Endothelial cell of umbilical vein (primary cell): ENCODE measurements at regions not wholly inside any gene's neighbourhood (a gene's known extent, or its start where the extent isn't known, plus 50 kb on each side); places are given as distances from the start of the nearest gene placed in this dataset.

Experiments
- BruUV-seq: library from RNA; stranded (reverse); fragments of 400-500 nt; replicated peaks from 2 replicates; lab custom pipeline; 2021; lab: Mats Ljungman, UMichigan
- CTCF ChIA-PET: fragments of 300-600, 350-600 bp; sonication (Branson Sonifier 250); formaldehyde crosslinking; loops from one replicate; lab custom pipeline; 2021; ENCODE audit warnings: antibody characterized with exemption, inconsistent platforms; lab: Charles Lee
- POLR2A ChIA-PET: fragments of 300-600, 350-600 bp; sonication (Branson Sonifier 250); formaldehyde crosslinking; loops from one replicate; lab custom pipeline; 2021; ENCODE audit warnings: antibody characterized with exemption, inconsistent platforms; lab: Charles Lee
- DNase-seq: peaks from one replicate; pipeline ENCODE4 v3.0.0-alpha.2; 2011; ENCODE audit warnings: low read depth, low spot score
- FAIRE-seq: peaks from 2 replicates; lab custom pipeline; 2011; peaks lifted over from hg19 to GRCh38; lab: Jason Lieb, UNC
- H2AFZ ChIP-seq: 2 replicates; pipeline ENCODE4 v1.6.0; 2012; ENCODE audit warnings: low read depth, low read length, control low read depth, inconsistent platforms
- H3K27ac ChIP-seq: 2 replicates; pipeline ENCODE4 v1.5.1; 2011; ENCODE audit warnings: low read depth, mild to moderate bottlenecking, control low read depth, low read length, moderate library complexity; ENCODE audit not compliant: insufficient read depth
- H3K27me3 ChIP-seq, 2 experiments: 2 replicates each; pipeline versions ENCODE4 v1.6.0 to v1.6.1; 2011; ENCODE audit warnings: low read length in 2 of 2, mixed read lengths in 1 of 2; ENCODE audit not compliant: control insufficient read depth in 2 of 2, insufficient read depth in 2 of 2
- H3K36me3 ChIP-seq, 2 experiments: 2 replicates in 1 of 2; 3 replicates in 1 of 2; pipeline ENCODE4 v1.5.1; 2011; ENCODE audit warnings: low read length in 2 of 2, mild to moderate bottlenecking in 1 of 2, moderate library complexity in 1 of 2; ENCODE audit not compliant: control insufficient read depth in 2 of 2, insufficient read depth in 2 of 2; ENCODE audit errors: extremely low read depth in 1 of 2
- H3K4me1 ChIP-seq: 3 replicates; pipeline ENCODE4 v1.5.1; 2011; ENCODE audit warnings: mild to moderate bottlenecking, low read length; ENCODE audit not compliant: control insufficient read depth, insufficient read depth; ENCODE audit errors: extremely low read depth
- H3K4me2 ChIP-seq: 2 replicates; pipeline ENCODE4 v1.6.1; 2011; ENCODE audit warnings: low read length, control low read depth, mixed read lengths; ENCODE audit not compliant: insufficient read depth
- H3K4me3 ChIP-seq, 3 experiments: fragments of 200-600 bp in 1 of 3; sonication (generic), shearing (Covaris generic) in 1 of 3; replicated peaks in 1 of 3; 2 replicates each; pipeline ENCODE4 v1.5.1; 2011 to 2016; ENCODE audit warnings: control low read depth in 3 of 3, low read length in 3 of 3, mild to moderate bottlenecking in 2 of 3, inconsistent platforms in 1 of 3, low read depth in 1 of 3, moderate library complexity in 1 of 3; ENCODE audit not compliant: insufficient read depth in 1 of 3
- H3K79me2 ChIP-seq: 2 replicates; pipeline ENCODE4 v1.6.0; 2012; ENCODE audit warnings: low read length, inconsistent platforms; ENCODE audit not compliant: control insufficient read depth, insufficient read depth
- H3K9ac ChIP-seq: replicated peaks from 2 replicates; pipeline ENCODE3; 2011; ENCODE audit warnings: low read length, control low read depth; ENCODE audit not compliant: insufficient read depth; ENCODE audit errors: extremely low read depth
- H3K9me1 ChIP-seq: replicated peaks from 3 replicates; pipeline ENCODE4 v1.6.0; 2011; ENCODE audit warnings: mild to moderate bottlenecking, low read length; ENCODE audit not compliant: control insufficient read depth, insufficient read depth; ENCODE audit errors: extremely low read depth
- H3K9me3 ChIP-seq: replicated peaks from 2 replicates; pipeline ENCODE4 v1.5.1; 2012; ENCODE audit warnings: low read length, inconsistent platforms; ENCODE audit not compliant: control insufficient read depth, insufficient read depth
- H4K20me1 ChIP-seq: replicated peaks from 2 replicates; pipeline ENCODE3; 2011; ENCODE audit warnings: mild to moderate bottlenecking, low read length; ENCODE audit not compliant: control insufficient read depth, insufficient read depth; ENCODE audit errors: extremely low read depth
- EZH2 ChIP-seq: IDR thresholded peaks from 2 replicates; pipeline ENCODE4 v1.6.1; 2012; ENCODE audit warnings: borderline replicate concordance, low read depth, mild to moderate bottlenecking, moderate library complexity, low read length, inconsistent platforms; ENCODE audit not compliant: severe bottlenecking
- FOS ChIP-seq: IDR thresholded peaks from 2 replicates; pipeline ENCODE4 v1.6.1; 2011; ENCODE audit warnings: mild to moderate bottlenecking, low read length, moderate library complexity, borderline replicate concordance; ENCODE audit not compliant: insufficient read depth
- GATA2 ChIP-seq: IDR thresholded peaks from 2 replicates; pipeline ENCODE4 v1.7.0; 2011; ENCODE audit warnings: low read depth, mild to moderate bottlenecking, moderate library complexity, mixed read lengths, low read length; ENCODE audit not compliant: insufficient read length, insufficient read depth
- JUN ChIP-seq: IDR thresholded peaks from 2 replicates; pipeline ENCODE4 v1.6.1; 2011; ENCODE audit warnings: borderline replicate concordance, low read depth; ENCODE audit not compliant: insufficient read length, insufficient read depth
- MAX ChIP-seq: IDR thresholded peaks from 2 replicates; pipeline ENCODE4 v1.6.1; 2011; ENCODE audit not compliant: insufficient read depth, insufficient read length
- MYC ChIP-seq: IDR thresholded peaks from one replicate; pipeline ENCODE4 v1.6.1; 2011; ENCODE audit warnings: mild to moderate bottlenecking, low read depth, low read length
- POLR2A ChIP-seq: IDR thresholded peaks from 2 replicates; pipeline ENCODE4 v1.6.1; 2012; ENCODE audit warnings: low read depth, mild to moderate bottlenecking, control low read depth, low read length
- POLR2AphosphoS5 ChIP-seq: IDR thresholded peaks from 2 replicates; pipeline ENCODE4 v1.6.1; 2012; ENCODE audit warnings: low read depth, mild to moderate bottlenecking, control low read depth, low read length, moderate library complexity; ENCODE audit not compliant: insufficient read depth
- dilution Hi-C: fragments of 300-500 bp; cut with MboI; formaldehyde crosslinking; loops from one replicate; pipeline ENCODE4 v1.15.0; 2019; ENCODE audit warnings: low sequenced_read_pairs; ENCODE audit not compliant: extremely low pct_ligation_motif_present
- intact Hi-C: fragments of 100-400 bp; cut with micrococcal nuclease; formaldehyde crosslinking; loops from one replicate; pipeline ENCODE4 v1.10.0; 2022
- TF ChIP-seq, protein P1 (sequence below), 2 donors: IDR thresholded peaks; 1 replicate in 1 of 2; 2 replicates in 1 of 2; pipeline ENCODE4 v1.5.1; 2011; ENCODE audit warnings: low read length in 2 of 2, mild to moderate bottlenecking in 2 of 2, moderate library complexity in 2 of 2, control low read depth in 1 of 2, inconsistent platforms in 1 of 2, low read depth in 1 of 2; ENCODE audit not compliant: insufficient read depth in 1 of 2; ENCODE audit errors: extremely low read depth in 1 of 2

GRCh38 chr9:89776795-89777525 is 172.1 kb downstream of the GADD45G start:
- ChIA-PET POLR2A (no interaction called here), CTCF (interaction anchor here (1.1 kb wide), 1 partner anchor 174 kb away, joined by 3 read pairs; no protein-coding TSS in a partner anchor)
- no peak overlapping the region for H3K4me2 ChIP-seq
- FAIRE-seq (no peak), DNase-seq (no peak)
- intact Hi-C loops (no loop called here), dilution Hi-C loops (loop anchor here (10.0 kb wide), 1 partner anchor 62 kb away; no protein-coding TSS in a partner anchor)
- H3K79me2 ChIP-seq = no peaks in the 10 kb centered on the region
- H3K36me3 ChIP-seq = no peaks in the 10 kb centered on the region
- H3K27me3 ChIP-seq = no peaks in the 10 kb centered on the region
- no peak for TF ChIP-seq POLR2A
- no peak for TF ChIP-seq MAX
- no peak for TF ChIP-seq POLR2AphosphoS5
- no peak for TF ChIP-seq FOS
- TF ChIP-seq JUN = no peak
- TF ChIP-seq GATA2 = no peak
- no peak for TF ChIP-seq EZH2
- no peak for TF ChIP-seq MYC
- TF ChIP-seq, protein P1, sequence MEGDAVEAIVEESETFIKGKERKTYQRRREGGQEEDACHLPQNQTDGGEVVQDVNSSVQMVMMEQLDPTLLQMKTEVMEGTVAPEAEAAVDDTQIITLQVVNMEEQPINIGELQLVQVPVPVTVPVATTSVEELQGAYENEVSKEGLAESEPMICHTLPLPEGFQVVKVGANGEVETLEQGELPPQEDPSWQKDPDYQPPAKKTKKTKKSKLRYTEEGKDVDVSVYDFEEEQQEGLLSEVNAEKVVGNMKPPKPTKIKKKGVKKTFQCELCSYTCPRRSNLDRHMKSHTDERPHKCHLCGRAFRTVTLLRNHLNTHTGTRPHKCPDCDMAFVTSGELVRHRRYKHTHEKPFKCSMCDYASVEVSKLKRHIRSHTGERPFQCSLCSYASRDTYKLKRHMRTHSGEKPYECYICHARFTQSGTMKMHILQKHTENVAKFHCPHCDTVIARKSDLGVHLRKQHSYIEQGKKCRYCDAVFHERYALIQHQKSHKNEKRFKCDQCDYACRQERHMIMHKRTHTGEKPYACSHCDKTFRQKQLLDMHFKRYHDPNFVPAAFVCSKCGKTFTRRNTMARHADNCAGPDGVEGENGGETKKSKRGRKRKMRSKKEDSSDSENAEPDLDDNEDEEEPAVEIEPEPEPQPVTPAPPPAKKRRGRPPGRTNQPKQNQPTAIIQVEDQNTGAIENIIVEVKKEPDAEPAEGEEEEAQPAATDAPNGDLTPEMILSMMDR (IDR thresholded peaks at IDR 0.05; ENCODE audit: extremely low read depth in 1 of 2, insufficient read depth in 1 of 2, low read depth in 1 of 2, low read length in 2 of 2) = no peak
- no peaks in the 10 kb centered on the region for H3K4me1 ChIP-seq
- H2AFZ ChIP-seq = no peak overlapping the region
- H3K4me3 ChIP-seq = no peak overlapping the region
- H3K9ac ChIP-seq = no peak overlapping the region
- H4K20me1 ChIP-seq = no peaks in the 10 kb centered on the region
- H3K9me1 ChIP-seq = no peaks in the 10 kb centered on the region
- BruUV-seq = no TSS peak
- H3K9me3 ChIP-seq = no peaks in the 10 kb centered on the region
- H3K27ac ChIP-seq = no peak overlapping the region
